K562 (cell line): ENCODE measurements at regions not wholly inside any gene's neighbourhood (a gene's known extent, or its start where the extent isn't known, plus 50 kb on each side); places are given as distances from the start of the nearest gene placed in this dataset.

ENCODE experiments used
- E2F4 ChIP-seq: sonication (generic); formaldehyde crosslinking; IDR thresholded peaks from 2 replicates; pipeline ENCODE4 v1.8.0; 2022; ENCODE audit warnings: mild to moderate bottlenecking, low read depth, missing genetic modification reagents
- ELK1 ChIP-seq: sonication (generic); formaldehyde crosslinking; IDR thresholded peaks from 2 replicates; pipeline ENCODE4 v1.8.1; 2022; ENCODE audit warnings: missing genetic modification reagents
- TAF1 ChIP-seq: IDR thresholded peaks from 2 replicates; pipeline ENCODE4 v1.6.1; 2011; ENCODE audit warnings: mild to moderate bottlenecking, low read length, moderate library complexity; ENCODE audit not compliant: insufficient read depth, control insufficient read depth, severe bottlenecking; ENCODE audit errors: extremely low read depth
- ZFP1 ChIP-seq: fragments of 450-650 bp; formaldehyde crosslinking; IDR thresholded peaks from 2 replicates; pipeline ENCODE4 v1.4.0; 2020; ENCODE audit warnings: mild to moderate bottlenecking, mixed read lengths
- ZNF3 ChIP-seq: fragments of 250-450 bp; sonication (Bioruptor Pico); IDR thresholded peaks from 2 replicates; pipeline ENCODE4 v1.5.0; 2021; ENCODE audit warnings: mild to moderate bottlenecking, moderate library complexity
- TF ChIP-seq, protein P1 (sequence below), 2 experiments: IDR thresholded peaks in 1 of 2; conservative IDR thresholded peaks in 1 of 2; 2 replicates each; pipeline ENCODE4 v1.6.1; 2016; ENCODE audit warnings: low read depth in 2 of 2, mild to moderate bottlenecking in 1 of 2, missing compliant biosample characterization in 1 of 2, missing genetic modification characterization in 1 of 2, moderate library complexity in 1 of 2
- TF ChIP-seq, protein P2 (sequence below): sonication (generic); formaldehyde crosslinking; IDR thresholded peaks from 2 replicates; pipeline ENCODE4 v1.8.0; 2023; ENCODE audit warnings: missing genetic modification reagents, mild to moderate bottlenecking, borderline replicate concordance
- TF ChIP-seq, protein P3 (sequence below): sonication (generic); formaldehyde crosslinking; IDR thresholded peaks from 2 replicates; pipeline ENCODE4 v1.8.1; 2023; ENCODE audit warnings: mild to moderate bottlenecking, missing genetic modification reagents
- TF ChIP-seq, protein P4 (sequence below): fragments of 250-450 bp; sonication (Bioruptor Pico); IDR thresholded peaks from 2 replicates; pipeline ENCODE4 v1.8.0; 2021; ENCODE audit warnings: mild to moderate bottlenecking, moderate library complexity

DNA sequence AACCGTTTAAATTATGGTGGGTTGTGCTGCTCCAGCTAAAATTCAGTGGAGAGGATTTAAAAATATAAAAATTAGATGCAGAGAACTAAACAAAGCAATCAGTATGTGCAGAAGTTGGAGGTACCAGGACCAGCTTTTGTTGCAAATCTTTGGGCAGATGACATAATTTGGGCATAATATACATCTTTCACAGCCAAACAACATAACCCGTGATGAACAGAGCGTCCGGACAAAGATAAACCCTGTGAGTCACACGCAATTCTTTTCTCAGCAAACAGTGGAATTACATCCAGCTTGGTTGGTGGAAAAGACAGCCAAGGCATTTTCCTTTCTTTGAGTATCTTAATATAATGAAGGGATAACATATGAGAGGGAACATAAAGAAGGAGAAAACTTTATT is 419.4 kb upstream of the ADAMTS9 start:
- TF ChIP-seq ZFP1 (CRISPR knock-in tag): no peak
- TF ChIP-seq, protein P1, sequence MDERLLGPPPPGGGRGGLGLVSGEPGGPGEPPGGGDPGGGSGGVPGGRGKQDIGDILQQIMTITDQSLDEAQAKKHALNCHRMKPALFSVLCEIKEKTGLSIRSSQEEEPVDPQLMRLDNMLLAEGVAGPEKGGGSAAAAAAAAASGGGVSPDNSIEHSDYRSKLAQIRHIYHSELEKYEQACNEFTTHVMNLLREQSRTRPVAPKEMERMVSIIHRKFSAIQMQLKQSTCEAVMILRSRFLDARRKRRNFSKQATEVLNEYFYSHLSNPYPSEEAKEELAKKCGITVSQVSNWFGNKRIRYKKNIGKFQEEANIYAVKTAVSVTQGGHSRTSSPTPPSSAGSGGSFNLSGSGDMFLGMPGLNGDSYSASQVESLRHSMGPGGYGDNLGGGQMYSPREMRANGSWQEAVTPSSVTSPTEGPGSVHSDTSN (CRISPR knock-in tag; IDR thresholded peaks at IDR 0.05; ENCODE audit: low read depth): no peak
- TF ChIP-seq, protein P1 (tag; conservative IDR thresholded peaks at IDR 0.05; ENCODE audit: low read depth): no peak
- TF ChIP-seq, protein P2, sequence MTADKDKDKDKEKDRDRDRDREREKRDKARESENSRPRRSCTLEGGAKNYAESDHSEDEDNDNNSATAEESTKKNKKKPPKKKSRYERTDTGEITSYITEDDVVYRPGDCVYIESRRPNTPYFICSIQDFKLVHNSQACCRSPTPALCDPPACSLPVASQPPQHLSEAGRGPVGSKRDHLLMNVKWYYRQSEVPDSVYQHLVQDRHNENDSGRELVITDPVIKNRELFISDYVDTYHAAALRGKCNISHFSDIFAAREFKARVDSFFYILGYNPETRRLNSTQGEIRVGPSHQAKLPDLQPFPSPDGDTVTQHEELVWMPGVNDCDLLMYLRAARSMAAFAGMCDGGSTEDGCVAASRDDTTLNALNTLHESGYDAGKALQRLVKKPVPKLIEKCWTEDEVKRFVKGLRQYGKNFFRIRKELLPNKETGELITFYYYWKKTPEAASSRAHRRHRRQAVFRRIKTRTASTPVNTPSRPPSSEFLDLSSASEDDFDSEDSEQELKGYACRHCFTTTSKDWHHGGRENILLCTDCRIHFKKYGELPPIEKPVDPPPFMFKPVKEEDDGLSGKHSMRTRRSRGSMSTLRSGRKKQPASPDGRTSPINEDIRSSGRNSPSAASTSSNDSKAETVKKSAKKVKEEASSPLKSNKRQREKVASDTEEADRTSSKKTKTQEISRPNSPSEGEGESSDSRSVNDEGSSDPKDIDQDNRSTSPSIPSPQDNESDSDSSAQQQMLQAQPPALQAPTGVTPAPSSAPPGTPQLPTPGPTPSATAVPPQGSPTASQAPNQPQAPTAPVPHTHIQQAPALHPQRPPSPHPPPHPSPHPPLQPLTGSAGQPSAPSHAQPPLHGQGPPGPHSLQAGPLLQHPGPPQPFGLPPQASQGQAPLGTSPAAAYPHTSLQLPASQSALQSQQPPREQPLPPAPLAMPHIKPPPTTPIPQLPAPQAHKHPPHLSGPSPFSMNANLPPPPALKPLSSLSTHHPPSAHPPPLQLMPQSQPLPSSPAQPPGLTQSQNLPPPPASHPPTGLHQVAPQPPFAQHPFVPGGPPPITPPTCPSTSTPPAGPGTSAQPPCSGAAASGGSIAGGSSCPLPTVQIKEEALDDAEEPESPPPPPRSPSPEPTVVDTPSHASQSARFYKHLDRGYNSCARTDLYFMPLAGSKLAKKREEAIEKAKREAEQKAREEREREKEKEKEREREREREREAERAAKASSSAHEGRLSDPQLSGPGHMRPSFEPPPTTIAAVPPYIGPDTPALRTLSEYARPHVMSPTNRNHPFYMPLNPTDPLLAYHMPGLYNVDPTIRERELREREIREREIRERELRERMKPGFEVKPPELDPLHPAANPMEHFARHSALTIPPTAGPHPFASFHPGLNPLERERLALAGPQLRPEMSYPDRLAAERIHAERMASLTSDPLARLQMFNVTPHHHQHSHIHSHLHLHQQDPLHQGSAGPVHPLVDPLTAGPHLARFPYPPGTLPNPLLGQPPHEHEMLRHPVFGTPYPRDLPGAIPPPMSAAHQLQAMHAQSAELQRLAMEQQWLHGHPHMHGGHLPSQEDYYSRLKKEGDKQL (CRISPR knock-in tag): no peak
- TF ChIP-seq ZNF3 (CRISPR knock-in tag): no peak
- TF ChIP-seq, protein P3, sequence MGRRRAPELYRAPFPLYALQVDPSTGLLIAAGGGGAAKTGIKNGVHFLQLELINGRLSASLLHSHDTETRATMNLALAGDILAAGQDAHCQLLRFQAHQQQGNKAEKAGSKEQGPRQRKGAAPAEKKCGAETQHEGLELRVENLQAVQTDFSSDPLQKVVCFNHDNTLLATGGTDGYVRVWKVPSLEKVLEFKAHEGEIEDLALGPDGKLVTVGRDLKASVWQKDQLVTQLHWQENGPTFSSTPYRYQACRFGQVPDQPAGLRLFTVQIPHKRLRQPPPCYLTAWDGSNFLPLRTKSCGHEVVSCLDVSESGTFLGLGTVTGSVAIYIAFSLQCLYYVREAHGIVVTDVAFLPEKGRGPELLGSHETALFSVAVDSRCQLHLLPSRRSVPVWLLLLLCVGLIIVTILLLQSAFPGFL (CRISPR knock-in tag): no peak
- no peak for TF ChIP-seq E2F4 (CRISPR knock-in tag)
- no peak for TF ChIP-seq ELK1
- no peak for TF ChIP-seq TAF1
- TF ChIP-seq, protein P4, sequence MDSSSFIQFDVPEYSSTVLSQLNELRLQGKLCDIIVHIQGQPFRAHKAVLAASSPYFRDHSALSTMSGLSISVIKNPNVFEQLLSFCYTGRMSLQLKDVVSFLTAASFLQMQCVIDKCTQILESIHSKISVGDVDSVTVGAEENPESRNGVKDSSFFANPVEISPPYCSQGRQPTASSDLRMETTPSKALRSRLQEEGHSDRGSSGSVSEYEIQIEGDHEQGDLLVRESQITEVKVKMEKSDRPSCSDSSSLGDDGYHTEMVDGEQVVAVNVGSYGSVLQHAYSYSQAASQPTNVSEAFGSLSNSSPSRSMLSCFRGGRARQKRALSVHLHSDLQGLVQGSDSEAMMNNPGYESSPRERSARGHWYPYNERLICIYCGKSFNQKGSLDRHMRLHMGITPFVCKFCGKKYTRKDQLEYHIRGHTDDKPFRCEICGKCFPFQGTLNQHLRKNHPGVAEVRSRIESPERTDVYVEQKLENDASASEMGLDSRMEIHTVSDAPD: no peak
